AG04449 (cell line): ENCODE measurements at regions not wholly inside any gene's neighbourhood (a gene's known extent, or its start where the extent isn't known, plus 50 kb on each side); places are given as distances from the start of the nearest gene placed in this dataset.

ENCODE experiments used
- CTCF ChIA-PET: fragments of 350-600 bp; formaldehyde crosslinking; extraction: SDS; loops from one replicate; lab custom pipeline; 2021; ENCODE audit warnings: antibody characterized with exemption; lab: Yijun Ruan, JAX
- POLR2A ChIA-PET: fragments of 400-600, 350-600 bp; formaldehyde crosslinking; extraction: SDS; loops from one replicate; lab custom pipeline; 2020; ENCODE audit warnings: antibody characterized with exemption, inconsistent platforms; lab: Yijun Ruan, JAX
- DNase-seq: peaks from one replicate; pipeline ENCODE4 v3.0.0-alpha.2; 2010; ENCODE audit warnings: low read depth, low spot score
- H3K4me3 ChIP-seq: 2 replicates; pipeline ENCODE4 v1.5.1; 2011; ENCODE audit warnings: low read depth, mild to moderate bottlenecking, control low read depth, low read length
- CTCF ChIP-seq: IDR thresholded peaks from one replicate; pipeline ENCODE4 v1.5.1; 2011; ENCODE audit warnings: mild to moderate bottlenecking, moderate library complexity, low read length, control low read depth, inconsistent platforms; ENCODE audit not compliant: insufficient read depth; ENCODE audit errors: missing control alignments

- POLR2A ChIA-PET, result no interaction called here
- CTCF ChIA-PET, result no interaction called here
- TF ChIP-seq CTCF, result no peak
- DNase-seq, result no peak
- H3K4me3 ChIP-seq, result no peak overlapping the region
Measured at GRCh38 chrX:25548811-25549210, 533.0 kb upstream of the ARX start.

GRCh38 chrX:25555521-25555920 is 539.8 kb upstream of the ARX start:
- ChIA-PET CTCF (interaction anchor here (0.7 kb wide), 1 partner anchor 17 kb away, joined by 3 read pairs; no protein-coding TSS in a partner anchor), POLR2A (no interaction called here)
- no peak for DNase-seq
- TF ChIP-seq CTCF, result no peak
- no peak overlapping the region for H3K4me3 ChIP-seq

- TF ChIP-seq CTCF, result no peak
- ChIA-PET POLR2A (no interaction called here), CTCF (no interaction called here)
- DNase-seq, result no peak
- no peak overlapping the region for H3K4me3 ChIP-seq
Measured at GRCh38 chrX:25558137-25558536, 542.4 kb upstream of the ARX start.

- DNase-seq, result no peak
- ChIA-PET POLR2A (no interaction called here), CTCF (no interaction called here)
- H3K4me3 ChIP-seq, result no peak overlapping the region
- TF ChIP-seq CTCF, result no peak
Measured at GRCh38 chrX:25561190-25561589, 545.4 kb upstream of the ARX start.

GRCh38 chrX:25573631-25574030 is 557.9 kb upstream of the ARX start:
- POLR2A ChIA-PET, result no interaction called here
- TF ChIP-seq CTCF, result no peak
- DNase-seq, result no peak
- CTCF ChIA-PET, result no interaction called here
- H3K4me3 ChIP-seq, result no peak overlapping the region

GRCh38 chrX:25596921-25597320 is 541.2 kb upstream of the MAGEB18 start:
- no peak for DNase-seq
- H3K4me3 ChIP-seq, result no peak overlapping the region
- no peak for TF ChIP-seq CTCF
- ChIA-PET POLR2A (no interaction called here), CTCF (no interaction called here)

- ChIA-PET POLR2A (no interaction called here), CTCF (no interaction called here)
- TF ChIP-seq CTCF, result no peak
- no peak for DNase-seq
- H3K4me3 ChIP-seq, result no peak overlapping the region
Measured at GRCh38 chrX:25597551-25597950, 540.6 kb upstream of the MAGEB18 start.
